Central memory CD8-positive, alpha-beta T cell (primary cell): ENCODE measurements at regions not wholly inside any gene's neighbourhood (a gene's known extent, or its start where the extent isn't known, plus 50 kb on each side); places are given as distances from the start of the nearest gene placed in this dataset.
"Not testable (repeated sequence)": the region's sequence is repeated elsewhere in the genome, so short reads cannot be mapped to it uniquely, and the experiment has no call there.

Experiments
- ATAC-seq: fragments of 150-1000 bp; cut with Tn5 transposase; replicated peaks from 2 replicates; pipeline ENCODE4 v1.10.0; 2022; ENCODE audit warnings: mild to moderate bottlenecking, moderate FRiP score, moderate number of reproducible peaks; ENCODE audit not compliant: poor library complexity, severe bottlenecking; ENCODE audit errors: extremely low read depth
- DNase-seq, 2 donors: peaks; one replicate each; pipeline ENCODE4 v3.0.0; 2021; ENCODE audit warnings: low spot score in 2 of 2
- H3K27ac Mint-ChIP-seq: one replicate; pipeline ENCODE4 v1.8.0; 2022; ENCODE audit warnings: low read depth, mild to moderate bottlenecking, moderate library complexity, mixed read lengths
- H3K27me3 Mint-ChIP-seq: one replicate; pipeline ENCODE4 v1.8.0; 2022; ENCODE audit warnings: mixed read lengths
- H3K36me3 Mint-ChIP-seq: one replicate; pipeline ENCODE4 v1.8.0; 2022; ENCODE audit warnings: mild to moderate bottlenecking, moderate library complexity, mixed read lengths; ENCODE audit not compliant: insufficient read depth
- H3K4me1 Mint-ChIP-seq: one replicate; pipeline ENCODE4 v1.8.0; 2022; ENCODE audit warnings: mixed read lengths
- H3K4me3 Mint-ChIP-seq: one replicate; pipeline ENCODE4 v1.8.0; 2022; ENCODE audit warnings: mild to moderate bottlenecking, moderate library complexity, mixed read lengths
- H3K9me3 Mint-ChIP-seq: one replicate; pipeline ENCODE4 v1.8.0; 2022; ENCODE audit warnings: mixed read lengths

- H3K36me3 Mint-ChIP-seq: no peaks in the 10 kb centered on the region
- peaks cover 8% of the 10 kb centered on the region for H3K4me1 Mint-ChIP-seq
- H3K27me3 Mint-ChIP-seq: no peaks in the 10 kb centered on the region
- no peak for DNase-seq
- ATAC-seq: no peak
- no peak overlapping the region for H3K27ac Mint-ChIP-seq
- H3K4me3 Mint-ChIP-seq: no peak overlapping the region
- H3K9me3 Mint-ChIP-seq: no peaks in the 10 kb centered on the region
These were observed 421.8 kb upstream of the TBL1XR1 start for GRCh38 chr3:177618873-177619733.

DNA sequence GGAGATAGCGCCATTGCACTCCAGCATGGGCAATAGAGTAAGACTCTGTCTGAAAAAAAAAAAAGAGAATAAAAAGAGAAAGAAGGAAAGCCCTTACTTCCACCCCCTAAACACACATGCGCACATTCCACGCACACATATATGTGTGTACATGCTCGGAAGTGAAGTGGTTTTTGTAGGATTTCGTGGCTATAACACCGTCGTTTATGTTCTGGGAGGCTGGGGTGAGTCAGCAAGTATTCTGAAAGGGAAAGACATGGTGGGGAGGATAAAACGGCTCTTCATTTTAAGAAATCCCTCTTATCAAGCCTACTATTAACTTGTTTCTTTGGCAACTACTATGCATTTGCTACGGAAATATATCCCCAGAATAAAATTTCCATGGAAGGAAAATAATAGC is 422.8 kb upstream of the TBL1XR1 start:
- Mint-ChIP-seq H3K36me3 (no peaks in the 10 kb centered on the region), H3K27ac (no peak overlapping the region), H3K27me3 (no peaks in the 10 kb centered on the region), H3K4me1 (peaks cover 14% of the 10 kb centered on the region), H3K4me3 (no peak overlapping the region), H3K9me3 (no peaks in the 10 kb centered on the region)
- no peak for DNase-seq
- no peak for ATAC-seq

DNA sequence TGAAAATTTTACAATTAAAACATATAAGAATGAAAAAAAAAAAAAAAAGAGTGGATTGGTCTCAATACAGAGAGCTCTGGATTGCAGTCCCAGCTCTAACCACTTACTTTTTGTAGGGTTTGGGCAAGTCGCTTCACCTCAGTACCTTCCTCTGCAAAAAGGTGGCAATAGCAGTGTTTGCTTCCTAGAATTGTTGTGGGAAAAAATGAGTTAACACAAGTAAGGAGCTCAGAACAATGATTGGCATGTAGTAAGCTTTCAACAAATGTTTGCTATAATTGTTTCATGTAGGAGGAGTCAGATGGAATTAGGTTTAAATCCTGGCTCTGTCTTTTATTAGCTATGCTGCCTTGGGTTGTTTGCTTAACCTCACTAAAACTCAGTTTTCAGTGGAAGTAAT is 425.2 kb upstream of the TBL1XR1 start:
- no peaks in the 10 kb centered on the region for H3K27me3 Mint-ChIP-seq
- no peak overlapping the region for H3K4me3 Mint-ChIP-seq
- H3K9me3 Mint-ChIP-seq: no peaks in the 10 kb centered on the region
- no peaks in the 10 kb centered on the region for H3K36me3 Mint-ChIP-seq
- H3K27ac Mint-ChIP-seq: no peak overlapping the region
- no peak for ATAC-seq
- no peak for DNase-seq
- peaks cover 16% of the 10 kb centered on the region for H3K4me1 Mint-ChIP-seq

- no peak overlapping the region for H3K27ac Mint-ChIP-seq
These were observed 425.8 kb upstream of the TBL1XR1 start for GRCh38 chr3:177622982-177623617.

GRCh38 chr3:177624528-177625495 is 427.5 kb upstream of the TBL1XR1 start:
- DNase-seq: no peak
- Mint-ChIP-seq H3K9me3 (peaks cover 5% of the 10 kb centered on the region), H3K4me1 (peaks cover 16% of the 10 kb centered on the region), H3K27ac (no peak overlapping the region), H3K4me3 (peak overlapping the region; percentile 38), H3K36me3 (no peaks in the 10 kb centered on the region), H3K27me3 (no peaks in the 10 kb centered on the region)
- ATAC-seq: peak; percentile 32

More at GRCh38 chr3:177622982-177623617, 425.8 kb upstream of the TBL1XR1 start:
- ATAC-seq (no peak), DNase-seq (no peak)
- no peaks in the 10 kb centered on the region for H3K27me3 Mint-ChIP-seq
- H3K36me3 Mint-ChIP-seq: no peaks in the 10 kb centered on the region
- H3K4me1 Mint-ChIP-seq: peaks cover 16% of the 10 kb centered on the region
- no peak overlapping the region for H3K4me3 Mint-ChIP-seq
- H3K9me3 Mint-ChIP-seq: no peaks in the 10 kb centered on the region

DNA sequence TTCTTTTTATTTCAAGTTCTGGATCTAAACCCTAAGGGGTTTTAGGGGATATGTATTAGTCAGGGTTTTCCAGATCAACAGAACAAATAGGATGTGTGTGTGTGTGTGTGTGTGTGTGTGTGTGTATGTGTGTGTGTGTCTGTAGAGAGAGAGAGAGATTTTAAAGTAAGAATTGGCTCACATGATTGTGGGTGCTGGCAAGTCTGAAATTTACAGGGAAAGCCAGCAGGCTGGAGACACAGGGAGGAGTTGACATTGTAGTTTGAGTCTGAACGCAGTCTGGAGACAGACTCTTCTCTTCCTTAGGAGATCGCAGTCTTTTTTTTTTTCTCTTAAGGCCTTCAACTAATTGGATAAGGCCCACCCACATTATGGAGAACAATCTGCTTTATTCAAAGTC is 428.8 kb upstream of the TBL1XR1 start:
- no peaks in the 10 kb centered on the region for H3K36me3 Mint-ChIP-seq
- ATAC-seq (no peak), DNase-seq (no peak)
- no peak overlapping the region for H3K27ac Mint-ChIP-seq
- peaks cover 5% of the 10 kb centered on the region for H3K9me3 Mint-ChIP-seq
- no peak overlapping the region for H3K4me3 Mint-ChIP-seq
- H3K4me1 Mint-ChIP-seq: peaks cover 16% of the 10 kb centered on the region
- H3K27me3 Mint-ChIP-seq: no peaks in the 10 kb centered on the region

DNA sequence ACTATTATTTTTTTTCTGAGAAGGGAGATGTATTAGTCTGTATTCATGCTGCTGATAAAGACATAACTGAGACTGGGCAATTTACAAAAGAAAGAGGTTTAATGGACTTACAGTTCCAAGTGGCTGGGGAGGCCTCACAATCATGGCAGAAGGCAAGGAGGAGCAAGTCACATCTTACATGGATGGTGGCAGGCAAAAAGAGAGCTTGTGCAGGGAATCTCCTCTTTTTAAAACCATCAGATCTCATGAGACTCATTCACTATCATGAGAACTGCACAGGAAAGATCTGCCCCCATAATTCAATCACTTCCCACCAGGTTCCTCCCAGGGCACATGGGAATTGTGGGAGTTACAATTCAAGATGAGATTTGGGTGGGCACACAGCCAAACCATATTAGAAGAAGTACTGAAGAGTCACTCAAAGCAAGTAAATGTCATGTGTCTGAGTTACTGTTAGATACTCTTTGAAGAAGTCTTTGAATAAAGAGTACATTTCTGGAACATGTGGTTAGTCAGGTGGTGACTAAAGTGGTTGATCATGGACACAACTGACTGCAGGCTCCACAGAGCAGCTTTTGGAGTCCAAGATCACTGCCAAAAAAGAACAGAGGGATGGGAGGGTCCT is 430.9 kb upstream of the TBL1XR1 start:
- ATAC-seq, DNase-seq, H3K36me3 Mint-ChIP-seq, H3K27ac Mint-ChIP-seq, H3K4me3 Mint-ChIP-seq, H3K9me3 Mint-ChIP-seq, H3K27me3 Mint-ChIP-seq: not testable (repeated sequence)
- H3K4me1 Mint-ChIP-seq: peaks cover 10% of the 10 kb centered on the region

DNA sequence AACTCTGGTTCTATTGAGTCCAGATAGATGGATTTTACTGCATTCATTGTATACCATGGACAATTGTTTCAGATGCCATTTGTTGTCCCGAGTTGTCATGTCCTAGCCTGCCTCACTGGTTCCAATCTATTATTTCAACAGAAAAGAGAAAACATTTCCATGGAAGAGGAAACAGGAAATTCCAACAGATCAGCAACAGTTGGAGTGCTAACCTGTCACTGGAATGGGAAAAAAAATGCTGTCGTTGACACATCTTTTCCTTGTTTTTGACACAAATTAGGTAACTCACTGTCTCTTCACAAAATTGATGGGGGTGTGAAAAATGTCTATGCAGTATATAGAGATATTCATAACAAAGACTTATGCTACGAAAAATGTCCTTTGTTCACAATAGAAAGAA is 432.0 kb upstream of the TBL1XR1 start:
- no peaks in the 10 kb centered on the region for H3K27me3 Mint-ChIP-seq
- H3K27ac Mint-ChIP-seq: no peak overlapping the region
- H3K4me1 Mint-ChIP-seq: peaks cover 9% of the 10 kb centered on the region
- DNase-seq (no peak), ATAC-seq (no peak)
- peaks cover 5% of the 10 kb centered on the region for H3K9me3 Mint-ChIP-seq
- H3K36me3 Mint-ChIP-seq: no peaks in the 10 kb centered on the region
- H3K4me3 Mint-ChIP-seq: no peak overlapping the region

GRCh38 chr3:177633671-177634207 is 436.5 kb upstream of the TBL1XR1 start:
- Mint-ChIP-seq H3K4me1 (no peaks in the 10 kb centered on the region), H3K36me3 (peaks cover 2% of the 10 kb centered on the region), H3K9me3 (peaks cover 3% of the 10 kb centered on the region), H3K27me3 (no peaks in the 10 kb centered on the region), H3K4me3 (no peak overlapping the region), H3K27ac (no peak overlapping the region)
- no peak for ATAC-seq
- no peak for DNase-seq

GRCh38 chr3:177635601-177636106 is 438.4 kb upstream of the TBL1XR1 start:
- H3K27me3 Mint-ChIP-seq, H3K27ac Mint-ChIP-seq, ATAC-seq, H3K9me3 Mint-ChIP-seq, DNase-seq, H3K4me3 Mint-ChIP-seq, H3K36me3 Mint-ChIP-seq: not testable (repeated sequence)
- H3K4me1 Mint-ChIP-seq: peaks cover 13% of the 10 kb centered on the region

- Mint-ChIP-seq H3K36me3 (peaks cover 7% of the 10 kb centered on the region), H3K27ac (peak overlapping the region; percentile 75), H3K4me1 (peaks cover 47% of the 10 kb centered on the region), H3K9me3 (no peaks in the 10 kb centered on the region), H3K27me3 (no peaks in the 10 kb centered on the region), H3K4me3 (peak overlapping the region; percentile 29)
- ATAC-seq (no peak), DNase-seq (no peak)
These were observed 443.2 kb upstream of the TBL1XR1 start for GRCh38 chr3:177640319-177640965.
